Spleen (tissue), 7 donors: ENCODE measurements at regions not wholly inside any gene's neighbourhood (a gene's known extent, or its start where the extent isn't known, plus 50 kb on each side); places are given as distances from the start of the nearest gene placed in this dataset.

Experiments used
- CTCF ChIP-seq, 11 experiments: fragments of 200-600 bp in 7 of 11; fragments of 450-650 bp in 4 of 11; sonication (generic) in 4 of 11; IDR thresholded peaks in 8 of 11; conservative IDR thresholded peaks in 3 of 11; 1 replicate in 7 of 11; 2 replicates in 4 of 11; pipeline versions ENCODE4 v1.4.0 to v1.8.0; 2016 to 2021; ENCODE audit warnings: antibody characterized with exemption in 11 of 11, inconsistent platforms in 4 of 11, mild to moderate bottlenecking in 1 of 11
- POLR2A ChIP-seq, 3 donors: fragments of 450-650 bp; IDR thresholded peaks; one replicate each; pipeline ENCODE4 v1.5.1; 2017; ENCODE audit warnings: antibody characterized with exemption in 3 of 3, mild to moderate bottlenecking in 1 of 3
- POLR2AphosphoS5 ChIP-seq, 3 donors: sonication (generic); formaldehyde crosslinking; IDR thresholded peaks; one replicate each; pipeline ENCODE4 v1.5.1; 2017; ENCODE audit warnings: antibody characterized with exemption in 3 of 3
- donor health status: DM: no; HTN: no; CAD: no; lungs with moderate emphysema.
- donor health status: DM: no; HTN: no; CAD: no.
- donor health status: DM: no; HTN: no; CAD: no.

- no peak for TF ChIP-seq POLR2A (IDR thresholded peaks at IDR 0.05)
- no peak for TF ChIP-seq CTCF (IDR thresholded peaks at IDR 0.05 in 8 of 11, conservative IDR thresholded peaks at IDR 0.05 in 3 of 11)
- TF ChIP-seq POLR2AphosphoS5 (IDR thresholded peaks at IDR 0.05) = no peak
These were observed 490.6 kb upstream of the POU3F2 start for GRCh38 chr6:98343797-98344196.
